Endothelial cell of umbilical vein (primary cell): ENCODE measurements at regions not wholly inside any gene's neighbourhood (a gene's known extent, or its start where the extent isn't known, plus 50 kb on each side); places are given as distances from the start of the nearest gene placed in this dataset.
"Not testable (repeated sequence)": the region's sequence is repeated elsewhere in the genome, so short reads cannot be mapped to it uniquely, and the experiment has no call there.

Experiments
- CTCF ChIP-seq, 2 donors: IDR thresholded peaks; 1 replicate in 1 of 2; 2 replicates in 1 of 2; pipeline ENCODE4 v1.5.1; 2011; ENCODE audit warnings: low read length in 2 of 2, mild to moderate bottlenecking in 2 of 2, moderate library complexity in 2 of 2, control low read depth in 1 of 2, inconsistent platforms in 1 of 2, low read depth in 1 of 2; ENCODE audit not compliant: insufficient read depth in 1 of 2; ENCODE audit errors: extremely low read depth in 1 of 2
- EZH2 ChIP-seq: IDR thresholded peaks from 2 replicates; pipeline ENCODE4 v1.6.1; 2012; ENCODE audit warnings: borderline replicate concordance, low read depth, mild to moderate bottlenecking, moderate library complexity, low read length, inconsistent platforms; ENCODE audit not compliant: severe bottlenecking
- MYC ChIP-seq: IDR thresholded peaks from one replicate; pipeline ENCODE4 v1.6.1; 2011; ENCODE audit warnings: mild to moderate bottlenecking, low read depth, low read length
- POLR2A ChIP-seq: IDR thresholded peaks from 2 replicates; pipeline ENCODE4 v1.6.1; 2012; ENCODE audit warnings: low read depth, mild to moderate bottlenecking, control low read depth, low read length

- TF ChIP-seq MYC; CTCF (IDR thresholded peaks at IDR 0.05; ENCODE audit: extremely low read depth in 1 of 2, insufficient read depth in 1 of 2, low read depth in 1 of 2, low read length in 2 of 2); EZH2; POLR2A: not testable (repeated sequence)
Measured at GRCh38 chr2:110310988-110311475, 98.7 kb upstream of the MTLN start.
